ENCODE measurements at regions not wholly inside any gene's neighbourhood (a gene's known extent, or its start where the extent isn't known, plus 50 kb on each side); places are given as distances from the start of the nearest gene placed in this dataset.

DNA sequence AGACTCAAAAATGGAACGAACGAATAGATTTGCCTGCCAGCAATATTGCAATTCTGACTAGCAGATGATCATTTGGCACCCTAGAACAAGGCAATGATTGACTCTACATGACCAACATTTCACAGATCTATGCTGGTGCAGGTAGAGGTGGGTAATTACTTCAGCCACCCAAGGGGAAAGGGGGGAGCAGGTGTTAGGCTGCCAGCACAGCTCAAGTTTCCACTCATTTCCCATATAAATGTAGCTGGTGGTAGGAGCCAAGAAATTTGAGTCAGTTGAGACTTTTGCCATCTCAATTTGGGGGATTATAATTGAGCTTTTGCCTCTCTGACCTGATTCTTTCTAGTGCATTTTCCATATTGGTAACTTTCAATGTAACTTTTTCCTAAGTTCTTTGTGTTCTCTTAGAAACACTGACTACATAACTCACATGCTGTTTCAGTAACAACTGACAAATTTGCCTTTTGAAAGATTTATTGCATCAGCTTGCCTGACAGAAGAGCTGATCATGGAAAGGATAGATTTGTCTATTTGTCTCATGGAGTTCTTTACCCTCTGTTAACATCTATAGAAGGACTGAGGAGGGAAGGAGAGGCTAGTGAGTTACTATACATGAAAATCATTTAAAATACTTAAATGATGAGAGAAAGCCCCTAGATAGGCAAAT is 902.5 kb downstream of the ZPLD1 start:
- no peak for TF ChIP-seq POLR2AphosphoS5 (IDR thresholded peaks at IDR 0.05; ENCODE audit: low read length)
- no peak for TF ChIP-seq ZNF217 (IDR thresholded peaks at IDR 0.05)
- TF ChIP-seq, protein P1, sequence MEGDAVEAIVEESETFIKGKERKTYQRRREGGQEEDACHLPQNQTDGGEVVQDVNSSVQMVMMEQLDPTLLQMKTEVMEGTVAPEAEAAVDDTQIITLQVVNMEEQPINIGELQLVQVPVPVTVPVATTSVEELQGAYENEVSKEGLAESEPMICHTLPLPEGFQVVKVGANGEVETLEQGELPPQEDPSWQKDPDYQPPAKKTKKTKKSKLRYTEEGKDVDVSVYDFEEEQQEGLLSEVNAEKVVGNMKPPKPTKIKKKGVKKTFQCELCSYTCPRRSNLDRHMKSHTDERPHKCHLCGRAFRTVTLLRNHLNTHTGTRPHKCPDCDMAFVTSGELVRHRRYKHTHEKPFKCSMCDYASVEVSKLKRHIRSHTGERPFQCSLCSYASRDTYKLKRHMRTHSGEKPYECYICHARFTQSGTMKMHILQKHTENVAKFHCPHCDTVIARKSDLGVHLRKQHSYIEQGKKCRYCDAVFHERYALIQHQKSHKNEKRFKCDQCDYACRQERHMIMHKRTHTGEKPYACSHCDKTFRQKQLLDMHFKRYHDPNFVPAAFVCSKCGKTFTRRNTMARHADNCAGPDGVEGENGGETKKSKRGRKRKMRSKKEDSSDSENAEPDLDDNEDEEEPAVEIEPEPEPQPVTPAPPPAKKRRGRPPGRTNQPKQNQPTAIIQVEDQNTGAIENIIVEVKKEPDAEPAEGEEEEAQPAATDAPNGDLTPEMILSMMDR (IDR thresholded peaks at IDR 0.05 in 2 of 3, conservative IDR thresholded peaks at IDR 0.05 in 1 of 3; ENCODE audit: control insufficient read depth in 2 of 3, extremely low read depth in 1 of 3, insufficient read depth in 1 of 3, low read depth in 3 of 3, low read length in 3 of 3): no peak
- no peak for TF ChIP-seq DPF2 (IDR thresholded peaks at IDR 0.05)
- no peak for TF ChIP-seq NBN (IDR thresholded peaks at IDR 0.05)
- TF ChIP-seq FOXM1 (IDR thresholded peaks at IDR 0.05; ENCODE audit: low read depth, low read length): no peak
- TF ChIP-seq EZH2 (IDR thresholded peaks at IDR 0.05; ENCODE audit: borderline replicate concordance, control insufficient read depth, low read depth, low read length): no peak
- no peak for TF ChIP-seq USF2 (IDR thresholded peaks at IDR 0.05; ENCODE audit: borderline replicate concordance, low read depth, low read length)
- no peak for TF ChIP-seq RAD21 (IDR thresholded peaks at IDR 0.05; ENCODE audit: insufficient read depth, low read depth, low read length)
- no peak for TF ChIP-seq MYB (IDR thresholded peaks at IDR 0.05; ENCODE audit: borderline replicate concordance, low read depth, low read length)
- TF ChIP-seq SREBF2 (IDR thresholded peaks at IDR 0.05; ENCODE audit: low read length): no peak
- TF ChIP-seq, protein P2, sequence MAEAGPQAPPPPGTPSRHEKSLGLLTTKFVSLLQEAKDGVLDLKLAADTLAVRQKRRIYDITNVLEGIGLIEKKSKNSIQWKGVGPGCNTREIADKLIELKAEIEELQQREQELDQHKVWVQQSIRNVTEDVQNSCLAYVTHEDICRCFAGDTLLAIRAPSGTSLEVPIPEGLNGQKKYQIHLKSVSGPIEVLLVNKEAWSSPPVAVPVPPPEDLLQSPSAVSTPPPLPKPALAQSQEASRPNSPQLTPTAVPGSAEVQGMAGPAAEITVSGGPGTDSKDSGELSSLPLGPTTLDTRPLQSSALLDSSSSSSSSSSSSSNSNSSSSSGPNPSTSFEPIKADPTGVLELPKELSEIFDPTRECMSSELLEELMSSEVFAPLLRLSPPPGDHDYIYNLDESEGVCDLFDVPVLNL (IDR thresholded peaks at IDR 0.05; ENCODE audit: low read depth, low read length): no peak
- TF ChIP-seq REST (IDR thresholded peaks at IDR 0.05; ENCODE audit: low read depth, low read length): no peak
- no peak for TF ChIP-seq POU2F2 (IDR thresholded peaks at IDR 0.05; ENCODE audit: borderline replicate concordance, low read depth, low read length)
